CD4-positive, alpha-beta T cell treated with Interleukin-17A for 1 hour (primary cell): ENCODE measurements at regions not wholly inside any gene's neighbourhood (a gene's known extent, or its start where the extent isn't known, plus 50 kb on each side); places are given as distances from the start of the nearest gene placed in this dataset.
"Not testable (repeated sequence)": the region's sequence is repeated elsewhere in the genome, so short reads cannot be mapped to it uniquely, and the experiment has no call there.

Experiments
- DNase-seq: peaks from one replicate; pipeline ENCODE4 v3.0.0-alpha.2; 2020

GRCh38 chr7:42611289-42611928 lies 300.5 kb downstream of the C7orf25 start:
- no peak for DNase-seq

DNA sequence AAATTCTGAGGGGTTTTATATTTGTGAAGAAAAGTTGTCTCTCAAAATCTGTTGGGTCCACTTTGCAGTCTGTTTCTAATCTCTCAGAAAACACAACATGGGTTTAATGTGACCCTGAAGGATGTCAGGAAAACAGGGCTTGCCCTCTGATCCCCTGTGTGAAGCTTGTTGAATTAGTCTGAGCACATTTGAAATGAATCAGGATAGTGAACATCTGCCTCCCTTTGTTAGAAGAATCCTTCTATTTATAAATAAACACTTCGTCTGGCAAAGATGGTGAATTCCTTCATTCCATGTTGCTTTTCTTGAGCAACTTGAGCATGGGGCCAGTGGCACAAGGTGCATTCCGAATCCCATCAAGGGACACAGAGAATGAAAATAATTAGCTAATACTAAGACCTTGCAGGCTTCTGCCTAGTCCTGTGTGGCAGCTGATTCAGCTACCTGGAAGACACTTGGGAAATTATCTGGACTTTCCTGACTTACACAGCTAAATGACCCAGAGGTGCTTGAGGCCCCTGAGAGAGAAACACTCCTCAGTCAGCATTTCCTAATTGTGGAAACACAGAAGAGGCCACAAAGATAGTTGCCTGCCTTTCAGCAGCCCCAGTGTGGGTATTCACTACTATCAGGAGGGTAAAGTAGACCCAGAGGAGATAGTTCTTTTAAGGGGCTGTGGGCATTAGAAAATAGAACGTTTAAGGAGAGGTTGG lies 305.5 kb downstream of the C7orf25 start:
- no peak for DNase-seq

GRCh38 chr7:42605406-42606192 lies 306.3 kb downstream of the C7orf25 start:
- DNase-seq = no peak

DNA sequence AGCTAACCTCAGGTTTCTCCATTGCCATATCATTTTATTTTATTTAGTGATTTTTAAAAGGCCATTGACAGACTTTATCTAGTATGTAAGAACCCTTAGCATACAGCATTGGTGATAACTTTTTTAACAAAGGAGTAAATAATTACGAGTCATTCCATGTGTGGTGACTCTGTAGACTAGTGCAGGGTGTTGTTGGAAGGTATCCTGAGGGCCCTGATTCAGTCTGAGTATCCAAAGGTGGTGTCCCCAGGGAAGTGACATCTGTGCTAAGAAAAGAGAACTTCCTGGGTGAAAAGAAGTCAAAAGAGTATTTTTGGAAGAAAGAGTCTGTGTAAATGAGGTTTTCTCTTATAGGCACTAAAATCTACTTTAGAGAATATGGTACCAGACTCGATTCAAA lies 308.4 kb downstream of the C7orf25 start:
- DNase-seq = no peak

- DNase-seq = no peak
These were observed 314.6 kb downstream of the C7orf25 start for GRCh38 chr7:42597300-42597699.

DNA sequence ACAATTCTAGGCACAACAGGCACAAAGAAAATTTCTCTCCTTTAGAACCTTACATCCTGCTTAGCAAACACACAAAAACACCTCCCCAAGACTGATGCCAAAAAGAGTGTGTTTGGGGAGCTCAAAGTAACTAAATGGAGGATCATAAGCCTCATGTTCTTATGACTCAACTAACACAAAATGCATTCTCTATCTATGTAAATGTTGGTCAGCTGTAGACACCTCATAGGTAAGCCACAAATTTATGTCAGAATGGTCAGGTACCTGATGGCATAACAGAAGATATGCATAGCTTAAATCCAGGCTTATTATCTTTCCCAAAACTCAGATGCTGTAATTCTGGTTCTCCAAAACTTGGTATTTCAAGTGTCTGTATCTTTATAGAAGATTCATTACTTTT lies 315.1 kb downstream of the C7orf25 start:
- DNase-seq = no peak

GRCh38 chr7:42593860-42594259 lies 318.0 kb downstream of the C7orf25 start:
- DNase-seq = no peak

DNA sequence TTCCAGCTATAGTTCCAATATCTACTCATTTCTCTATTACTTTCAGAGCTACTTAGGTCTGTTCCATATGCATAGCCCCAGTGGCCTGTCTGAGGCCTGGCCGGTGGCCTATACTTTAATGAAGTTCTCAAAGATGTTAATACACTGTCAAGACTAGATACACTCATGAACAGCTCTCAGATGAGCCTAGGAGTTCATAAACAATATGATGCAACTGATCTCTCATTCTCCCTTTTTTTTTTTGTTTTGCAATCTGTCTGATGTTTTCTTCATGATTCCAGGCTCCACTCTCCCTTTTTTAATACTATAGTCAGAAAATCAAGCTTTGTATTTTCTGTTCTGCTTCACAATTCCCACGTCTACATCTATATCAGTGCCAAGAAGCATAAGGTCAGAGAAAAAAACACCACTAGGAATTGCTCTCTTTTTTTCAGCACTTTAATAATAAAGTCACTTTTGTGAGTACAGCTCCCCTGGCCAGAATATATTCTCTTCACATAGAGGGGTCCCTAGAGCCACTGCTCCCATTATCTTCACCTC lies 321.0 kb downstream of the C7orf25 start:
- DNase-seq = no peak

DNA sequence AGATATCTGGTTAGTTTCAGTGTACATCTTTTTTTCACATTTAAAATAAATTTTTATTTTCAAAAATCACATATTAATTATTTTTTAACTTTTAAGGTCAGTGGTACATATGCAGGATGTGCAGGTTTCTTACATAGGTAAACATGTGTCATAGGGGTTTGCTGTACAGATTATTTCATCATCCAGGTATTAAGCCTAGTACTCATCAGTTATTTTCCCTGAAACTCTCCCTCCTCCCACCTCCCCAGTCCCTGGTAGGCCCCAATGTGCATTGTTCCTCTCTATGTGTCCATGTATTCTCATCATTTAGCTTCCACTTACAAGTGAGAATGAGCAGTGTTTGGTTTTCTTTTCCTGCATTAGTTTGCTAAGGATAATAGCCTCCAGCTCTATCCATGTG lies 323.0 kb downstream of the C7orf25 start:
- no peak for DNase-seq

DNA sequence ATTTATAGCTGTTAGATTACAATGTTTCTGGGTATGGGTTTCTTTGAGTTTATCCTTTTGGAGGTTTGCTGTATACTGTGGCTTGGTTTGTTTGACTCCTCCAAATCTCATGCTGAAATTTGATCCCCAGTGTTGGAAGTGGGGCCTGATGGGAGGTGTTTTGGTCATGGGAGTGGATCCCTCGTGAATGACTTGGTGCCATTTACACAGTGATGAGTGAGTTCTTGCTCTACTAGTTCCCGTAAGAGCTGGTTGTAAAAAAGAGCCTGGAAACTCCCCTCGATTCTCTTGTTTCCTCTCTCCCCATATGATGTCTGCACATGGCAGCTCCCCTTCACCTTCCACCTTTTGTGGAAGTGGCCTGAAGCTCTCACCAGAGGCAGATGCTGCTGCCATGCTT lies 324.1 kb downstream of the C7orf25 start:
- no peak for DNase-seq

DNA sequence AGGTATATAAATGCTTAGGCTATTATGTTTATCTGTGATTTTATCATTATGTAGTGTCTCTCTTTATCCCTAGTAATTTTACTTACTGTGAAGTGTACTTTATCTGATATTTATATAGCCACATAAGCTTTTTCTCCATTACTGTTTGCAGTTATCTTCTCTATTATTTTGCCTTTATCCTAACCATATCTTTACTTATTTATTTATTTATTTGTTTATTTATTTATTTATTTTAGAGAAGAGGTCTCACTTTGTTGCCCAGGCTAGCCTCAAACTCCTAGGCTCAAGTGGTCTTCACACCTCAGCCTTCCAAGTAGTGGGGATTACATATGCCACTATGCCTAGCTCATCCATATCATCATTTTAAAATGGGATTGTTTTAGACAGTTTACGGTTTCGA lies 331.8 kb downstream of the C7orf25 start:
- no peak for DNase-seq

DNA sequence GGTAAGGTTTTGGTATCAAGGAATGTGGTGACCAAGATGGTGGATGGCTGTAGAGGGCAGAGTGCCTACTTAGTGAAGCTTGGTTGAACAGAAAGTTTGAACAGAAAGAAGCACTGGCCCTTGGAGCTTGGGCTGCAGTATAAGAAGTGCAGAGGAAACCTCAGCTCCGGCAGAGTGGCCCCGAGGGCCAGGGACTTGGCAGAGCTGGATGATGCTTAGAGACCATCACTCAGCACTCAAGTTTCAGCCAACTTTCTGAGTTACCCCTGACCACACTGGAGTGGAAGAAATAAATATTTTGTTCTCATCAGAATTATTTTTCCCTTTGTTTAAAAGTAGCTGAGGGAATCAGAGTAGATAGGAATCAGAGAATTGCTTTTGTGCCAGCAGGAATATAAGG lies 336.7 kb downstream of the C7orf25 start:
- DNase-seq = no peak

DNA sequence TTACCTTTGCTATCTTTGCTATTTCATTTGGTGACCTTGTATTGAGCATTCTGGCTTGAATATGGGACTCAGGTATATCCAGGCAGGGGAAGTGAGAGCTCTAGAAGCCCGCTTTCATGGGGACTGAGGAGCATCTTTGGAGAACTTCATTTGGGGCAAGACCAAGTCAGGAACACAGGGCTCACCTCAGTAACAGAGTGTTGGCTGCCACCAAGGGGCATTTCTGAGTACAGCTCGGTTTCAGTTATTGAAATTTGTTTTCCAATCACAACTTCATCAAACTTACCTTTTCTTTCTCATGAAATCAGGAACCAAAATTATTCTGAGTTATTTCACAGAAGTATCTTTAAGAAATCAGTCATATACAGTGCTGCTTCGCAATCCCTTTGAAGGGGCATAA lies 337.2 kb downstream of the C7orf25 start:
- DNase-seq = no peak

DNA sequence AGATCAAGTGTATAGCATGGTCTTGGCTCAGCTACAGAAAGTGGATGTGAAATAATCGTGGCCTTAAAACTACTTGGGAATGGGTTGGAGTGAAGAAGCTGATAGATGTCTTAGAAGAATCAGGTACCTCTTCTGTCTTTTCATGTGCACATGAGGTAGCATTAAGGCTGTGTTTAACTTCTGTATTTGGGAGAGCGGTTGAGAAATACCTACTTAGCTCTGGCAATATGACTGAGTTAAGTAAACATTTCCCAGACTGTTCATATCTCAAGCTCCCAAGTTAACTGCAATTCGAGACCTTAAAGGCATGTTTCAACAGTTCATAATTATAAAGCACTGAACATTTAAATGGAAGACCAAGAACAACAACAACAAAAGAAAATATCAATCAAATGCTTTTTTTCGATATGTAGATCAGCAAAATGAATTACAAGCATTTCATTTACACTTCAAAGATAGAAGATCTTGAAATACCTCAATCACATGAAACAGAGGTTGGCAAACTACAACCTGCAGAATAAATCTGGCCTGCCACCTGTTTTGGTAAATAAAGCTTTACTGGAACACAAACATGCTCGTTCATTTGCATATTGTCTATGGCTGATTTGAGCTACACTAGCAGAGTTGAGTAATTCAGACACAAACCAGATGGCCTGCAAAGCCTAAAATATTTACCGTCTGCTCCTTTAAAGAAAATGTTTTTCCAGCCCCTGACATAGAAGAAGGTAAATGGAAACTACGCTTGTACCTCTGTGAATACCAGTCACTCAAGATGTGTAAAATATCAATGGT lies 337.1 kb upstream of the GLI3 start:
- DNase-seq = no peak

- DNase-seq = no peak
These were observed 335.6 kb upstream of the GLI3 start for GRCh38 chr7:42572561-42572960.

DNA sequence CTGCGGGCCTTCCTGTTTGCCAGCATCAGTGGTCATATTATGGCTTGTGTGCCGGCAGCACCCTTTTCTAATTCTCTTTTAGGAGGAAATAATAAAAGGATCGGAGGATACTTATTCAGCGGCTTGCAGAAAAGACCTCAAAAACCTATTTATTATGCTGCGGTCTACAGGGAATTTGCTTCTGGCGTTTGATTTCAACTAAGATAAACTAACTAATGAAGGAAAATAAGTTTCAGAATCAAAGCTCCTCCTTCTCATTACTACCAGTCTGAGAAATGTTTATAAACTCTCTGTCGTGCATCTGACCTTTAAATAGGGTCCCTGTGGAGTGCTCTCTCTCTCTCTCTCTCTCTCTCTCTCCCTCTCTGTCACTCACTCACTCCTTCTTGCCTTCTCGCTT lies 335.0 kb upstream of the GLI3 start:
- DNase-seq = no peak

DNA sequence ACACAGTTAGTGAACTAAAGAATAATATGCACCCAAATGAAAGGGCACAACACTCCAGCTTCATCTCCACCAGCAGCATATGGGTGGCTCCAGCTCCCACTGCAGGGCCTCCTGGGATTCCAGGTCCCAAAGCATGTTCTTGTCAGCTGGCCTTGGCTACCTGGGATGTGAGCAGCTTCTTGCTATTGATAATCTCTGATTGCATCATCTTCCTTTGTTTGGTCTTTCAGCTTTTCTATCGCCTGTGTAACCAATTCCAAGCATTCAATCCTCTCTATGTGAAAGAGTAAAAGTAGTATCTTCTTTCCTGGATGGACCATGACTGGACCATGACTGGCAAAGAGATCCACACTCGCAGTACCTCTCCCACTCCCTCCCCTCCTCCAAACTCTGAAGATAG lies 333.9 kb upstream of the GLI3 start:
- no peak for DNase-seq

GRCh38 chr7:42567051-42567450 lies 330.0 kb upstream of the GLI3 start:
- no peak for DNase-seq

- no peak for DNase-seq
These were observed 324.8 kb upstream of the GLI3 start for GRCh38 chr7:42561797-42562196.

DNA sequence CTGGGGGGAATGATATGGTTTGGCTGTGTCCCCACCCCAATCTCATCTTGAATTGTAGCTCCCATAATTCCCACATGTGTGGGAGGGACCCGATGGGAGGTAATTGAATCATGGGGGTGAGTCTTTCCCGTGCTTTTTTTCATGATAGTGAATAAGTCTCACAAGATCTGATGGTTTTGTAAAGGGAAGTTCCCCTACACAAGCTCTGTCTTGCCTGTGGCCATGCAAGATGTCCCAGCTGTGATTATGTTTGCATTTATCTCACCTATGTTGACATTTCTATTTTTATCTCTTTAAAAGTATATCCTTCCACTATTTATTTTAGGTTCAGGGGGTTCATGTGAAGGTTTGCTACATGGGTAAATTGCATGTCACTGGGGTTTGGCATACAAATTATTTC lies 323.9 kb upstream of the GLI3 start:
- no peak for DNase-seq

GRCh38 chr7:42554932-42555331 lies 317.9 kb upstream of the GLI3 start:
- not testable (repeated sequence) for DNase-seq

DNA sequence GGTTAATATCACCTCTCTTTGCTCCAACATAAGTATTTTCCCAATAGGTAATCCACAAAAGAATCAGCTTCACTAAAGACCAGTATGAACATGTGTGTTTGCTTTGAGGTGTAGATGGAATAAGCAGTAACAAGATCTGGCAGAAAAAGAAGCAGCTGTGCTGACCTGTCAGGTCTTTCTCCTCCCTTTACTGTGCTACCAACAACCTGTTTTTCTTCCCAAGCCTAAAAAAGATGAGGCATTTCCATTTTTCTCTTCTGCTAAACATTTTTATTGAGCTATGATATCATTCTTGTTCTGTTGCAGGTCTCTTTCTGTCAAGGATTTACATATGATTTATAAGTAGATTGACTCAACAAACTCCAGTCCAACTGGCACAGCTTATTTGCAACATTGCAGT lies 315.2 kb upstream of the GLI3 start:
- DNase-seq = no peak
